Activated naive CD8-positive, alpha-beta T cell treated with anti-CD3 and anti-CD28 coated beads for 36 hours (primary cell): ENCODE measurements at regions not wholly inside any gene's neighbourhood (a gene's known extent, or its start where the extent isn't known, plus 50 kb on each side); places are given as distances from the start of the nearest gene placed in this dataset.

Experiments used
- DNase-seq: peaks from one replicate; pipeline ENCODE4 v3.0.0; 2021
- H3K27ac Mint-ChIP-seq: one replicate; pipeline ENCODE4 v1.8.0; 2022; ENCODE audit warnings: mild to moderate bottlenecking, moderate library complexity, mixed read lengths
- H3K27me3 Mint-ChIP-seq: one replicate; pipeline ENCODE4 v1.8.0; 2022; ENCODE audit warnings: mild to moderate bottlenecking, mixed read lengths
- H3K36me3 Mint-ChIP-seq: one replicate; pipeline ENCODE4 v1.8.0; 2021; ENCODE audit warnings: mild to moderate bottlenecking, mixed read lengths
- H3K4me1 Mint-ChIP-seq: one replicate; pipeline ENCODE4 v1.8.0; 2021; ENCODE audit warnings: mixed read lengths
- H3K4me3 Mint-ChIP-seq: one replicate; pipeline ENCODE4 v1.8.0; 2022; ENCODE audit warnings: mild to moderate bottlenecking, moderate library complexity, mixed read lengths
- H3K9me3 Mint-ChIP-seq: one replicate; pipeline ENCODE4 v1.8.0; 2022; ENCODE audit warnings: mixed read lengths

DNA sequence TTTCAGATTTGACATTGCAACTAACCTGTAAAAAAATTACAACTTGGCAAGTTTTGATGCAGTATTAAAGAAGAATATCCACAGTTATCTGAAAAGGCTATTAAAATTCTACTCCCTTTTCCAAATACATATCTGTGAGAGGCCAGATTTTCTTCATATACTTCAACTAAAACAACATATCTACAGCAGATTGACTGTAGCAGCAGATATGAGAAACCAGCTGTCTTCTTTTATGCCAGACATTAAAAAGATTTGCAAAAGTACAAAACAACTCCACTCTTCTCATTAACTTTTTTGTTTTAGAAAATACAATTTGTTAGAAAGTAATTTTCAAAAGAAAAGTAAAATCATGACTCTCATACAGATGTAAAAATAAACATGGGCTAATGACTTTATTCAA is 281.1 kb upstream of the PCSK5 start:
- H3K4me3 Mint-ChIP-seq: no peak overlapping the region
- H3K4me1 Mint-ChIP-seq: no peaks in the 10 kb centered on the region
- DNase-seq: no peak
- no peaks in the 10 kb centered on the region for H3K9me3 Mint-ChIP-seq
- no peaks in the 10 kb centered on the region for H3K36me3 Mint-ChIP-seq
- H3K27me3 Mint-ChIP-seq: peaks cover 24% of the 10 kb centered on the region
- H3K27ac Mint-ChIP-seq: no peak overlapping the region

DNA sequence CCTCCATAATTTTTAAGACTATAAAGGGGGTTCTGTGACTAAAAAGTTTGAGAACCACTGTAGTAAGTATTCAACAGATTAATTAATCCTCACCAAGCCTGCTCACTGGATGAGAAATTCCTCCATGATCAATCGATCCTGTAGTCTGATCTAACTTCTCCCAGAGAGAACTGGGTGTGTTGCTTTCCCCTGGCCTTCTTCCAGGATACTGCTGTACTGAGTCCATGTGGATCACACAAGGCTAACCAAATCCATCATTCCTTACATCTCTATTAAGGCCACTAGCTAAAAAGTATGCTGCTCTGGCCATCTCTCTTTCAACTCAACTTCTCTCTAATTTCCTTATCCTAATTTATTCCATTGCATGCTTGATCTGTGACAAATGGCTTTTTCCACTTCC is 280.2 kb upstream of the PCSK5 start:
- Mint-ChIP-seq H3K36me3 (no peaks in the 10 kb centered on the region), H3K27me3 (peaks cover 28% of the 10 kb centered on the region), H3K4me1 (no peaks in the 10 kb centered on the region), H3K9me3 (no peaks in the 10 kb centered on the region), H3K4me3 (no peak overlapping the region), H3K27ac (no peak overlapping the region)
- DNase-seq: no peak

GRCh38 chr9:75612205-75612604 is 278.3 kb upstream of the PCSK5 start:
- H3K27ac Mint-ChIP-seq: no peak overlapping the region
- no peaks in the 10 kb centered on the region for H3K9me3 Mint-ChIP-seq

DNA sequence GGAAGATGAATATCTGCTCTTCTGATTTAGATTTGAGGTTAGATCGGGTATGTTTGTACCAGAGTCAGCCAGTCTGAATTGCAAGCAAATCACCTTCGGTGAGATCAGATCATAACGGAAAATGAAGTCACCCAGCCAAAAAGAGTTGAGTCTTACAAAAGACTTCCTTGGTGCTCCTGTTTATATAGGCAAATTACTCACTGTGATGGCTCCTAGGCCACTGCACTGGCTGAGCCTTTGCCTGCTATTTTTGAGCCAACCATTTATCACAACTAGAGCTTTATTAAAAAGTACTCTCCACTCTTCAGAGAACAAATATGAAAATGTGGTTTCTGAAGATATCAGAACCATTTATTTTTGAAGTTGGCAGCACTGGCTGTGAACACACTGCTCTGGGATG is 277.7 kb upstream of the PCSK5 start:
- DNase-seq: no peak
- H3K27me3 Mint-ChIP-seq: peaks cover 48% of the 10 kb centered on the region
- H3K4me1 Mint-ChIP-seq: no peaks in the 10 kb centered on the region
- no peak overlapping the region for H3K4me3 Mint-ChIP-seq
- no peaks in the 10 kb centered on the region for H3K36me3 Mint-ChIP-seq
- no peaks in the 10 kb centered on the region for H3K9me3 Mint-ChIP-seq
- no peak overlapping the region for H3K27ac Mint-ChIP-seq

More at GRCh38 chr9:75612205-75612604, 278.3 kb upstream of the PCSK5 start:
- DNase-seq: no peak
- H3K4me1 Mint-ChIP-seq: no peaks in the 10 kb centered on the region
- no peaks in the 10 kb centered on the region for H3K36me3 Mint-ChIP-seq
- no peak overlapping the region for H3K4me3 Mint-ChIP-seq
- H3K27me3 Mint-ChIP-seq: peaks cover 43% of the 10 kb centered on the region

DNA sequence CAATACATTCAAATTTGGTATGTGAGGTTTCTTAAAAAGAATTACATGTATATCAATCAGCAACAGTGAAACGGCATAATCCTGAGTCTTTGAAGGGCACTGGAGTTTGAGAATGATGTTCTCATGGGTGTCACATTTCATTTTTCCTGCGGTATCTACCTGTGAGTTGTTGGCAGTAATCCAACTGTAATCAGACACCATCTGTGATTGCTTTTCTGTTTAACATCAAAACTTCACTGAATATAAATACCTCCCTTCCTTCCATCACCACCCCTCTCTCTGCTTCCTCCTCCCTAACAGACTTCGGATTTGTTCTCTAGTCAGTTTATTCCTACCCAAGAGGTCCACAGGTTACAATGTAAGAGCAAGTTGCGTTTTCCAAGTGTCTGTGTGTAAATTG is 275.2 kb upstream of the PCSK5 start:
- Mint-ChIP-seq H3K27ac (no peak overlapping the region), H3K27me3 (peaks cover 45% of the 10 kb centered on the region), H3K4me3 (no peak overlapping the region), H3K9me3 (no peaks in the 10 kb centered on the region), H3K36me3 (no peaks in the 10 kb centered on the region), H3K4me1 (no peaks in the 10 kb centered on the region)
- no peak for DNase-seq

DNA sequence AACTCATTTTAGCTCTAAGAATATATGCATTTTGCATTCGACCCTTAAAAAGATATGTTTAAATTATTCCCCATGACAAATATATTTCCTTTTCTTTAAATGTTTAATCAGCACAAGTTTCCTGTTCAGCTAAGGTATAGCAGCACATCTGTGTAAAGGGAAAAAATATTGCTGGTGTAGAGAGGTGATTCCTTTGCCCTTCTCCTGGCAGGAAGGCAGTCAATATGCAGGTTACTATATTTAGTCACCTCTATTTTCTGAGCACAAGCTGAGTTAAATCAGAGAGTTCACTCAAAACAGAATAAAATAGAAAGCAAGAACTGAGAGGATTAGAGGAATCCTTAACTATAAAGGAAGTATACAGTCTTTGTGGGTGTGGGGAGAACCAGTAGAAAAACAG is 274.4 kb upstream of the PCSK5 start:
- Mint-ChIP-seq H3K9me3 (no peaks in the 10 kb centered on the region), H3K27ac (no peak overlapping the region), H3K4me3 (no peak overlapping the region), H3K4me1 (no peaks in the 10 kb centered on the region), H3K36me3 (no peaks in the 10 kb centered on the region), H3K27me3 (peaks cover 39% of the 10 kb centered on the region)
- no peak for DNase-seq

- no peaks in the 10 kb centered on the region for H3K4me1 Mint-ChIP-seq
- H3K27ac Mint-ChIP-seq: no peak overlapping the region
- H3K4me3 Mint-ChIP-seq: no peak overlapping the region
- H3K36me3 Mint-ChIP-seq: no peaks in the 10 kb centered on the region
- no peaks in the 10 kb centered on the region for H3K9me3 Mint-ChIP-seq
- H3K27me3 Mint-ChIP-seq: peaks cover 40% of the 10 kb centered on the region
- DNase-seq: no peak
These were observed 273.5 kb upstream of the PCSK5 start for GRCh38 chr9:75616841-75617566.

DNA sequence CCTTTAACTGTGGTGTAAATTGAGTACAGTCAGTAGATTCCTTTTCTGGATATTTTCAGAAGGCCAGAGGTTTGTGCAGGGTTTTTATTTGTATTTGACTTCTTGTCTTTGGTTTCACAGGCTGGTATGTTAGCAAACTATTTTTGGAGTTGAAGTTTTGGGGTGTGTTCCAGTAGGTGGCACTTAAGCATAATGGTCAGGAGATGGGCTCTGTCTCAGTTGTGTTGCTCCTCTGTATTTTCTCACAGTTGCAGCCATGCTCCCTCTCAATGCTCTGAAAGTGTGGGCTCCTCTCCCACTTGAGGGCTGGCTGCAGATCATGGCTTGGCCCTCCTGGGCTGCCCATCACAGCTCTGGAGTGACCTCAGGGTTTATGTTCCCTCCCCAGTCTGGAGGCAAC is 267.0 kb upstream of the PCSK5 start:
- Mint-ChIP-seq H3K36me3 (no peaks in the 10 kb centered on the region), H3K27me3 (peaks cover 44% of the 10 kb centered on the region), H3K4me1 (no peaks in the 10 kb centered on the region), H3K27ac (no peak overlapping the region), H3K9me3 (no peaks in the 10 kb centered on the region), H3K4me3 (no peak overlapping the region)
- no peak for DNase-seq

- DNase-seq: no peak
- H3K4me3 Mint-ChIP-seq: no peak overlapping the region
- H3K27ac Mint-ChIP-seq: no peak overlapping the region
- no peaks in the 10 kb centered on the region for H3K36me3 Mint-ChIP-seq
- no peaks in the 10 kb centered on the region for H3K4me1 Mint-ChIP-seq
- no peaks in the 10 kb centered on the region for H3K9me3 Mint-ChIP-seq
- peaks cover 47% of the 10 kb centered on the region for H3K27me3 Mint-ChIP-seq
These were observed 265.5 kb upstream of the PCSK5 start for GRCh38 chr9:75624998-75625397.

DNA sequence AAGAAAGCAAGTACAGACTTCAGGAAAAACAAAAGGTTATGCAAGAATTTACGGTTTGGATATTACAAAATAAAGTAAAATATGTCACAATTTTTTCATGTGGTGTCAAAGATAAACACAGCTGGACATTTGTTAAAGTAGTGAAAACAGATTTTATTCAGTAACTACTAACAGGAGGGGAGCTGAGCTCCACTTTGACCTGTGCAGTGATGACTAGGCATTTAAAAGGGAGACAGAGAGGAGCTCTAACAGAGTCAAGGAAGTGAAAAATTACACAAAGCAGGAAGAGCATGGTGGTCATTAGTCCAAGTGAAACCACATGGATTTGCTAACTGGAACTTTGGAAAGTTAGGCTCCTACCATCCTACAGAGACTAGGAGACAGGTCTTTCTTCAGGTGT is 263.6 kb upstream of the PCSK5 start:
- no peaks in the 10 kb centered on the region for H3K4me1 Mint-ChIP-seq
- no peak for DNase-seq
- H3K36me3 Mint-ChIP-seq: no peaks in the 10 kb centered on the region
- H3K27ac Mint-ChIP-seq: no peak overlapping the region
- no peak overlapping the region for H3K4me3 Mint-ChIP-seq
- H3K9me3 Mint-ChIP-seq: no peaks in the 10 kb centered on the region
- H3K27me3 Mint-ChIP-seq: peaks cover 41% of the 10 kb centered on the region

GRCh38 chr9:75628952-75629351 is 261.5 kb upstream of the PCSK5 start:
- DNase-seq: no peak
- Mint-ChIP-seq H3K27me3 (peaks cover 27% of the 10 kb centered on the region), H3K36me3 (no peaks in the 10 kb centered on the region), H3K4me3 (no peak overlapping the region), H3K4me1 (no peaks in the 10 kb centered on the region), H3K27ac (no peak overlapping the region), H3K9me3 (no peaks in the 10 kb centered on the region)

DNA sequence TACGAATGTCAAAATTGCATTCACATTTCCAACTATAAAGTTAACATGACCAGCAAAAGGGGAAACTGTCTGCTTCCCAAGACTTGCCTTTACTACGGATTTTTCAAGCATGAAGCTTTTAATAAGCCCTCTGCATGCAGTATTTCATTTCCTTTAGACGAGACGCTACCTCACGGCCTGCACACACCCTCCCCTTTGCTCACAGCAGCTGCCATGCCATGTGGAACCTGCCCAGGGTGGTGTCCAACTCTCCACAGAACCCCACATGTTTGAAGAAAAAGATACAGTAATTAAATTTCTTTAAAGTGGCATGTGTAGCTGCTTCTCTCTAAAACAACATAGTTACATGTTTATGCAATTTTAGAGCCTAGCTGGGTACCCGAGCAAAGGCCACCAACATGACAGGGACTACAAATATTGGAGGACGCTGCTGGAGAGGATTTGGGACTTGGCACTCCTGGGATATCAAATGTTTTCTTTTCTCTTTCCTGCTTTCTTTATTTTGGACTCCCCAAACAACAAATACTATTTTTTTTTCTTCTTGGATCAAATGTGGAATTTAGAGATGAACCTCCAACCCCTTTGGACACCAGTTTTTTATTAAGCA is 256.9 kb upstream of the PCSK5 start:
- no peak overlapping the region for H3K27ac Mint-ChIP-seq
- H3K36me3 Mint-ChIP-seq: no peaks in the 10 kb centered on the region
- peaks cover 3% of the 10 kb centered on the region for H3K27me3 Mint-ChIP-seq
- H3K4me3 Mint-ChIP-seq: no peak overlapping the region
- no peaks in the 10 kb centered on the region for H3K9me3 Mint-ChIP-seq
- no peak for DNase-seq
- peaks cover 3% of the 10 kb centered on the region for H3K4me1 Mint-ChIP-seq

- Mint-ChIP-seq H3K27me3 (no peaks in the 10 kb centered on the region), H3K4me3 (no peak overlapping the region), H3K4me1 (peaks cover 3% of the 10 kb centered on the region), H3K27ac (no peak overlapping the region), H3K9me3 (no peaks in the 10 kb centered on the region), H3K36me3 (no peaks in the 10 kb centered on the region)
- no peak for DNase-seq
These were observed 253.9 kb upstream of the PCSK5 start for GRCh38 chr9:75636427-75637045.

DNA sequence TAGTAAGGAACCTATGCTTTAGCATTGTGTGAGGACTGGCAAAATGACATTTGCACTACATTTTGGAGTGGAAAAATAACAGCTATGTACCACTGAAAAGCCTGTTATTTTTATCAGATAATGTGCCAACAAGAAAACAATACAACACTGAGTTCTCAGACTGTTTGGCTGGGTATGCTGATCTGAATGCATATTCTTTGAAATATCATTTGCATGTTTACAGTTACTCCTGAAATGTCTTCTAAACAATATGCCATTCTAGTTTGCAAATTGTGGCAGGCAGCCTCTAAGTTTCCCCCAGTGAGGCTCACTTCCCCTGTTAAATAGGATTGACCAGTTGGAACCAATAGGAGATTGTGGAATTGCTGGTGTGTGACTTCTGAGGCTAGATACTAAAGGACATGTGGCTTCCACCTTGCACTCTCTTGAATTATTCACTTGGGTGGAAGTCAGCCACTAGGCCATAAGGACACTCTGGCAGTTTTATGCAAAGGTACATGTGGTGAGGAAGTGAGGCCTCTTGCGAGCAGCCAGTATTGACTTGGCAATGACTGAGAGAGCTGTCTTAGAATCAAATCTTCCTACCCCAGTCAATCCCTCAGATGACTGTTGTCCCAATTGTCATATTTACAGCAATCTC is 250.4 kb upstream of the PCSK5 start:
- Mint-ChIP-seq H3K27ac (no peak overlapping the region), H3K4me1 (peaks cover 3% of the 10 kb centered on the region), H3K36me3 (no peaks in the 10 kb centered on the region), H3K27me3 (no peaks in the 10 kb centered on the region), H3K9me3 (no peaks in the 10 kb centered on the region), H3K4me3 (no peak overlapping the region)
- no peak for DNase-seq

GRCh38 chr9:75642522-75642921 is 248.0 kb upstream of the PCSK5 start:
- H3K4me1 Mint-ChIP-seq: no peaks in the 10 kb centered on the region
- no peaks in the 10 kb centered on the region for H3K36me3 Mint-ChIP-seq

More at GRCh38 chr9:75642522-75642921, 248.0 kb upstream of the PCSK5 start:
- no peaks in the 10 kb centered on the region for H3K9me3 Mint-ChIP-seq
- H3K27ac Mint-ChIP-seq: no peak overlapping the region
- no peak overlapping the region for H3K4me3 Mint-ChIP-seq
- H3K27me3 Mint-ChIP-seq: no peaks in the 10 kb centered on the region
- DNase-seq: no peak
